ENCODE measurements at regions not wholly inside any gene's neighbourhood (a gene's known extent, or its start where the extent isn't known, plus 50 kb on each side); places are given as distances from the start of the nearest gene placed in this dataset.
"Not testable (repeated sequence)": the region's sequence is repeated elsewhere in the genome, so short reads cannot be mapped to it uniquely, and the experiment has no call there.

DNA sequence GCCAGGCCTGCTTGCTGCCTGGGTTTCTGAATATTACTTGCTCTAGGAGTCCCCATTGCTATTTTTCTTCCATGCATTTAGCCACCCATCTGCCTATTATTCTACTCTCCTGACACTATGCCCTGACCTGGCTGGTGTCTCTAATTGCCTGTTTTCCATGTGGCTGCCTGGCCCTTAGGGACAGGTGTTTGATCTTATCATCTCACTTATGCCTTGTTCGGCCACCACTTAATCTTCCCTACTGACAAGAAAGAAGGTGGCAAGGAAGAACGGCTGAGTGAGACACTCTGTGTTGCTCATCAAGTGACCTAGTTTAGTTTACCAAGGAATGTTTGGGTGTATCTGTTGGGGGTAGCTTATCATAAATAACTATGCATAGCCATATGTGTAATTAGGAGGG, 50.4 kb upstream of the RAPH1 start:
- no peak for DNase-seq

GRCh38 chr2:203586206-203586605, 51.1 kb upstream of the RAPH1 start:
- no peak for DNase-seq

DNA sequence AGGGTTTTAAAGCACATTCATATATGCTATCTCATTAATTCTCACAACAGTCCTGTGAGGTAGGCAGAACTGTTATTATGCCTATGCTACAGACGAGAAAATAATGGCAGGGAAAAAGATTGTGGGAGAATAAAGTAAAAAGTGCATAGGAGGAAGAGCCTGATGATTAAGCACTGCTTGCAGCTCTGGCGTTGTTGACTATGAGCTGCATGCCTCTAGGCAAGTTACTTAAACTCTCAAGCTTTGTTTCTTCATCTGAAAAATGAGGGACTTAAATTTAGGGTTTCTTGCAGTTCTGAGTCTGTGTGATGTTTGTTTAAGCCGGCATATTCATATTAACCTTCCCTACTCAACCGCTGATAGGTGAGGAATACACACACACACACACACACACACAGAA, 51.6 kb upstream of the RAPH1 start:
- no peak for DNase-seq

GRCh38 chr2:203590496-203590895, 55.4 kb upstream of the RAPH1 start:
- no peak for DNase-seq

DNA sequence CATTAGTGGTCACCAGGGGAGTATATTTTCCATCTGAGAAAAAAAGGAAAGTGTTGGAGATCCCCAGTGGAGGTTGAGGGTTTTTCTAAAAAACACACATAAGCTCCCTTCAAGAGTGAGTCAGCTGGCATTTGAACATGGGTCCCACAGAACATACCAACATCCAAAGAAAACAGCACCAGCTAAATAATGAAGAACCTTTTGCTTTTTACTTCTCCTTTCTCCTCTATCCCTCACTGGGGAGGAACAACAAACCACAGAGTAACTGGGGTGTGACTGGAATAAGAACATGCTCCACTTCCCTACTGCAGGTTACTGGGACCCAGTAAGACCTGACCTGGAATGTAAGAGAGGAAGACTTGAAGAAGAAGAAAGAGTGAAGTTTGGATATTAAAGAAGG, 56.5 kb upstream of the RAPH1 start:
- DNase-seq, result no peak

DNA sequence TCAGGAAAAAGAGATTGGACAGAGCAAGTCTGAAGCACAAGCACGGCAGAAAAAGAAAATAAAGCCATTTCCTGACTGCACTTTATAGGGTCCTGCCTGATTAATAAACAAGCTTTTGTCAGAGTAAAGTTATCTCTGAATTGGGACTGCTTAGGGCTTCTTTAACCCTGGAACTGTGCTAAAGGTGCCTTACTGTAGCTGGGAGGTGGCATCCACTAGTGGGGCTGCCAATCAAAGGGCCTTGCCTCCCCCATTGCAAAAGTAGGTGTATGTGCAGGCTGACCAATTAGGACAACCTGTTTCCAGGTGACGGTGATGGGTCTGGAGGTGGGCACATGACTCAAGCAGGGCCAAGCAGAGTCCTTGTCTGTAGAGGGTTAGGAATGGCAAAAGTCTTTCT, 57.4 kb upstream of the RAPH1 start:
- no peak for DNase-seq

DNA sequence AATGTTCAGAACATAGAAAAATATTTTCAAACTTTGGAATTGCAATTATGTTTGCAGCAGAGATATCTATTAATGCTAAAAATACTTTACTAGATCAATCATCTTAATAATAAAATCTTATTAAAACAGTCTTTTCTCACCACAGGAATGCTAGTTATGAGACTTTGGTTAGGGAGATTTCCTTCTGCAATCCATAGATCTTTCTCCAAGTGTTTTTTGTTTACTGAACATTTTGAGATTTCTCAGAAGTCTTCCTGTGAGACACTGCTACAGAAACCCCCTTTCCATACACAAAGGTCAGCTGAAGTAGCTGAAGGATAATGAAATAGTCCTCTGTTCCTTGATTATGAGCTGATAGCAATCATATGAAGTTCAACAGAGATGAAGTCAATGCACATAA, 59.4 kb upstream of the RAPH1 start:
- no peak for DNase-seq

GRCh38 chr2:203596183-203596582, 61.1 kb upstream of the RAPH1 start:
- no peak for DNase-seq

GRCh38 chr2:203599509-203599908, 64.4 kb upstream of the RAPH1 start:
- no peak for DNase-seq

GRCh38 chr2:203600286-203600685, 65.2 kb upstream of the RAPH1 start:
- DNase-seq, result no peak

DNA sequence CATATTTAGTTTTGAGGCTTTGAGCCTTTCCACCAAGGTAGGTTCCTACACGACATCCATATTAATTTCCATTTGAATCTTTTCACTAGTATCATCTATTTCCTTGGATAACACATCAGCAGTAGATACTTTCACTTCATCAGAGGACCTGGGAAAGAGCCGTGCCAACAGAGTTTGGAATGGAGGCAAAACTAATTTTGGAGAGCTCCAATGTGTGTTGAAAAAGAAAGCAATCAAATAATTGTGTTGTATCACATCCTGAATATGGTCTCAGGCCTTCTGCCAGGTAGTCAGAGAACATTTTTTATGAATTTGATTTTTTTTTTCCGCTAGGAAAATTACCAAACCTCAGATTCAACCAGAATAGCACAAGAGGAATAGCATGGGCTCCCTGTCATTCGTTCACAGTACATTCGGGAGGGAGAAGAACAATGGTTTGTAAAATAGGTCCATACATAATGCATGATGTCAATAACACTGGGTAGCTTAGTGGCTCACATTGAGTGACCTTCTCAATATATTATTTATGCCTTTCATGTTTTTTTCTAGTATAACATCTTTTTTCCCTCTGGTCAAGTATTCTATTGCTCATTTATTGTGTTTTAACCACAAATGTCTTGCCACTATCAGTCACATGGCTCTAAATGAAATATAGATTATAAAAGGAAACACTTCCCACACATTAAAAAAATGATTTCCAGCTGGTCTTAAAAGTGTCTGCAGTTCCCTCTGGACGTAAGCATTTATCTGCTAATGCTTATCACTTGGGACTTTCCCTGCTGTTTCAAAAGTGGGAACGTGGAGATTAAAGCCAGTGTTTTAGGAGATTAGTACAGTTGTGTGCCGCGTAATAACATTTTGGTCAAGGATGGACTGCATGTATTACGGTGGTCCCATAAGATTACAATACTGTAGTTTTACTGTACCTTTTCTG, 68.6 kb upstream of the RAPH1 start:
- DNase-seq, result peak; percentile 28

- DNase-seq, result no peak
Measured at GRCh38 chr2:203605302-203605701, 70.2 kb upstream of the RAPH1 start.

DNA sequence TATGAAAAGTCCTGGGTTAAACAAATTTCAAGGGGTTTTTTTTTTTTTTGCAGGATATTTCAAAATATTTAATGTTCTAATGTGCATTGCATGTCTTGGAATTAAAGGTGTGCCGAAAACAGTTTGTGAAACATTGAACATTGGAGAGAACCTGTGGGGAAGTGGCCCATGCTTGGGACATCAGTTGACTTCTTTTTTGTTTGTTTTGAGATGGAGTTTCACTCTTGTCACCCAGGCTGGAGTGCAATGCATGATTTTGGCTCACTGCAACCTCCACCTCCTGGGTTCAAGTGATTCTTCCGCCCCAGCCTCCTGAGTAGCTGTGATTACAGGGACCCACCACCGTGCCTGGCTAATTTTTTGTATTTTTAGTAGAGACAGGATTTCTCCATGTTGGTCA, 71.0 kb upstream of the RAPH1 start:
- DNase-seq, result no peak

GRCh38 chr2:203610558-203610957, 75.5 kb upstream of the RAPH1 start:
- no peak for DNase-seq

GRCh38 chr2:203612246-203612645, 77.1 kb upstream of the RAPH1 start:
- no peak for DNase-seq

DNA sequence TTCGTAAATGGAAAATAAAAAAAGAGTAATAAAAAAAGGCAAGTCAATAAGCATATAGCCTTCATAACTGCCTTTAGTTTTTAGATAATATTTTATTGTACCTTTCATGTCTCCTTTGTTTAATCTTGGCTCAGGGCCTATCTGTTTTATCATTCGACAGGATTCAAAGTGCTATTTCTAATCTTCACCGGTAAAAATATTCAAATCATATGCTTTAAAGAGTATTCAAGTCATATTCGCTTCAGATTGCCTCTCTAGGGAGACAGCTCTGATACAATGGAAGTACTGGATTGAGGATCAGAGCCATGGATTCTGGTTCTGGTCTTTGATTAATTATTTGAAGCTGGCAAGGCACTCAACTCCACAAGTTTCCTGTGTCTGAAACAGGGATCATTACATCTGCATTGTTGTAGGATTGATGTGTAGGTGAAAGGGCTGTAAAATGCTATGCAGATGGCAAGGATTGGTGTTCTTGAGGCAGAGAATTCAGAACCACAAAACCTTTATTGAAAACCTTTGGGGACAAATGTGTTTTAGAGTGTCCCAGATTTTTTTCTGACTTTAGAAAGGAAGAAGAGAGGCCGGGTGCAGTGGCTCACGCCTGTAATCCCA, 84.3 kb upstream of the RAPH1 start:
- DNase-seq, result no peak

DNA sequence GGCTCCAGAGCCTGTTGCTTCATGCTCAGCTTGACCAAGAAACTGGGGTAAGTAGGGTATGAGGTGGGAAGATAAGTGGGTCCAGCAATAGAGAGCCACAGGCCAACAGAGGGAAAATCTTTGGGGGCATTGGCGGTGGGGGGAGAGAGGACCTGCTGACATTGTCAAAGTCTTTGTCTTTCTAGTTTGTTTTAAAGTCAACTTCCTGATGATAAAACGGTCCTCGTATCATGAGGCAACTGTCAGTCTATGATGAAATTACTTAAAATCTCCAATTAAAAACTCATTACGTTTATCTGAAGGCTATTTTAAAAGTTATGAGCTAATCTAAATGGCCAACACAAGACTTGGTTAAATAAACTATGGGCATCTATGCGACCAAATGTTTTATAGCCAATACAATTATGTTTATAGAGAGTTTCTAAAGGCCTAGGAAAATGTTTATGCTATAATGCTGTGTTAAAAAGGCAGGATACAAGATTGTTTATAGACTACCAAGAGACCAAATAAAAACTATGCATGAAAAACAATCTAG, 84.4 kb upstream of the CD28 start:
- DNase-seq, result no peak

DNA sequence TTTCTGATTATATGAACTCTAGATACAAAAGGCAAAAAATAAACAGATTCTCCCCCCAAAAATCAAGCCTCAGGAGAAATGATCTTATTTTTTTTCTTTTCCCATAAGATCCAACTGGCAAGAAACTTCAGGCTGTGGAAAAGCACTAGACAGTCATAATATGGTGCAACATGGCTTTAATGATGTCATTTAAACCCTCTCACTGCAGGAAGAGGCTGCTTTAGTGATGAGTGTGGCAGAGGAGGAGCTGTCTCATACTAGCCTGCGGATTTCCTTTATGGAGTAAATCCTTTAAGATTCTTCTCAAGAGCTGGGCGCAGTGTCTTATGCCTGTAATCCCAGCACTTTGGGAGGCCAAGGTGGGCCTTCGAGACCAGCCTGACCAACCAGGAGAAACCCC, 83.3 kb upstream of the CD28 start:
- no peak for DNase-seq

GRCh38 chr2:203623661-203624060, 82.8 kb upstream of the CD28 start:
- no peak for DNase-seq

DNA sequence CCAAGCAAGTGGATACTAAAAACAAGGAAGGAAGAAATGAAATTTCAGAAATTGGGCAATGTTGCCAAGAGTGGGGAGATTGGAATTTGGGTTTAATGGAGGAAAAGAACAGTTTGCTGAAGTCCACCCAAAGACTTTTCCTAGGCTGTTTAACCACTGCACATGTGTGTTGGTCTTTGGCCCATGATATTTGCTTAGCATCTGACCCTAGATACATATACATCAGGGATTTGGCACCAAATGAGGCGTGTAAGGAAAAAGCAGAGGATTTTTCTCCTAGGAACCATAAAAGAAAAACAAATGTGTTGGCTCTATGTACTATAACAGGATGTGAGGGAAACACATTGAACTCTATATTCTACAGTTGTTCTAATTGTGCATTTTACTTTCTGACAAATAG, 80.7 kb upstream of the CD28 start:
- peak; percentile 61 for DNase-seq

GRCh38 chr2:203626247-203626646, 80.2 kb upstream of the CD28 start:
- not testable (repeated sequence) for DNase-seq

DNA sequence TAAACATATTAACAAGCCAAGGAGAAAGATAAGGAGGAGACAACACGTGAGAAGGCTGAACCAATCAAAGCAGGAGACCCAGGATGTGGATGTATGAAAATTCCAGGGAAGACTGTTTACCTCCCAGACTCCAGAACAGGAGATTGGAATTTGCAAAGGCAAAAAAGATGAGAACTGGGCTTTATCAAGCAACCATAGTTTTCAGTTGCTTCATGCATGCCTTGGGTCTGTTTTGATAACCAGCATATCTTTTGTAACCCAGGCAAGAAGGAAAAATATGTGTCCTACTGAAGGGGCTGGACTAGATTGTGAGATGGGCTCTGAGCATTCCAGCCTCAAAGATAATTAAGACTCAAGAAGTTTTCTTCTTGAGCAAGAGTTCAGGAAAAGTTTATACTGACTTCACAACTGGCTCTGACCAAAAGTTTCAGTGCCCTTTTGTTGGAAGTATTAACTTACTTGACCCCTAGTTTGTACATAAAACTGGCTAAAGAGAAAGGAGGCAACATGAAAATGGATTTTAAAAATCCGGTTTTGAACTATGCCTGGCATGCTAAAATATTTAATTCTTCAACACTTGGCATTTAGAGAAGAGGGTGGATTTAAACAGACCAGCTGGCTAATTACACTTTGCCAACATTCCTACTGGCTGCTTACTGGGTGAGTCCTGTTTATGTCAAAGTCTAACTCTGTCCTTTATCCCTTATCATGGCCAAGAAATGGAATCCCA, 79.3 kb upstream of the CD28 start:
- no peak for DNase-seq

GRCh38 chr2:203629699-203630098, 76.7 kb upstream of the CD28 start:
- DNase-seq, result no peak

All from hindlimb muscle (tissue), 1 donor.